Activated CD8-positive, alpha-beta T cell treated with anti-CD3 and anti-CD28 coated beads for 36 hours (primary cell): ENCODE measurements at regions not wholly inside any gene's neighbourhood (a gene's known extent, or its start where the extent isn't known, plus 50 kb on each side); places are given as distances from the start of the nearest gene placed in this dataset.

Experiments
- ATAC-seq: fragments of 200-7000 bp; cut with Tn5 transposase; one replicate; pipeline ENCODE4 v1.10.0; 2021; ENCODE audit warnings: mild to moderate bottlenecking, moderate library complexity
- CTCF ChIA-PET: fragments of 350-600 bp; sonication (Branson Sonifier 250); formaldehyde crosslinking; loops from one replicate; lab custom pipeline; 2021; ENCODE audit warnings: antibody characterized with exemption; lab: Charles Lee
- POLR2A ChIA-PET: fragments of 350-600 bp; sonication (Branson Sonifier 250); formaldehyde crosslinking; loops from one replicate; lab custom pipeline; 2021; ENCODE audit warnings: antibody characterized with exemption; lab: Charles Lee
- DNase-seq: peaks from one replicate; pipeline ENCODE4 v3.0.0-alpha.2; 2020
- H3K27ac Mint-ChIP-seq: one replicate; pipeline ENCODE4 v1.8.0; 2021; ENCODE audit warnings: mild to moderate bottlenecking, mixed read lengths
- H3K27me3 Mint-ChIP-seq: one replicate; pipeline ENCODE4 v1.8.0; 2021; ENCODE audit warnings: mixed read lengths
- H3K36me3 Mint-ChIP-seq: one replicate; pipeline ENCODE4 v1.8.0; 2021; ENCODE audit warnings: low read depth, mixed read lengths
- H3K4me1 Mint-ChIP-seq: one replicate; pipeline ENCODE4 v1.8.0; 2021; ENCODE audit warnings: low read depth, mixed read lengths
- H3K4me3 Mint-ChIP-seq: one replicate; pipeline ENCODE4 v1.8.0; 2021; ENCODE audit warnings: mild to moderate bottlenecking, moderate library complexity, mixed read lengths
- H3K9me3 Mint-ChIP-seq: one replicate; pipeline ENCODE4 v1.8.0; 2021; ENCODE audit warnings: mixed read lengths
- intact Hi-C: fragments of 100-400 bp; cut with micrococcal nuclease; formaldehyde crosslinking; loops from one replicate; pipeline ENCODE4 v1.10.0; 2022
- TF ChIP-seq, protein P1 (sequence below): fragments of 200-600 bp; IDR thresholded peaks from one replicate; pipeline ENCODE4 v1.8.0; 2022; ENCODE audit warnings: antibody characterized with exemption, mild to moderate bottlenecking

DNA sequence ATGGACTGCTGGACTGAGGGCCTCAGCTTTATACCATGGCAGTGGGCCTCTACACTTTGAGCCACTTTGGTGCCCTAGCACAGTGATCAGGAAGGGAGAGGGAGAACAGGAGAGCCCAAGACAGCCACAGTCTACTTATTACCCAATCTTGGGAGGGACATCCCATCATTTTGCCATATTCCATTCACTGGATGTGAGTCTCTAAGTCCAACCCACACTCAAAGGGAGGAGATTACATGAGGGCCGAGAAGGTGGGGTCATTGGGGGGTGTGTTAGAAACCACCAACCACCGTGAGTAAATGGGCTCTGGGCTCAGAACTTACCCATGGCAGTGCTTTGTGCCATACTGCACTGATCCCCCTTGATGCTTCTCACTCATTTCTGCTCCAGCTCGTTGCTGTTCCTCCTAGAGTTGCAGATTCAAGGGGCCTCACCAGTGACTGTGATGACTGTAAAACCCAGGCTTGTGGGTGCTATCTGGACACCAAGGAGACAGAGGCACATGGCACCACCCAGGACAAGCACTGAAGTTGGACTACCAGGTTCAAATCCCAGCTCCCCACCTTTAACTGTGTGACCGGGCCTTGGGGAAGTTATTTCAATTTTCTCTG lies 97.6 kb upstream of the RAB6C start:
- Mint-ChIP-seq H3K27me3 (no peaks in the 10 kb centered on the region), H3K4me3 (no peak overlapping the region), H3K4me1 (peaks cover 1% of the 10 kb centered on the region), H3K27ac (no peak overlapping the region), H3K9me3 (no peaks in the 10 kb centered on the region), H3K36me3 (no peaks in the 10 kb centered on the region)
- intact Hi-C loops, result no loop called here
- ATAC-seq, result no peak
- TF ChIP-seq, protein P1, sequence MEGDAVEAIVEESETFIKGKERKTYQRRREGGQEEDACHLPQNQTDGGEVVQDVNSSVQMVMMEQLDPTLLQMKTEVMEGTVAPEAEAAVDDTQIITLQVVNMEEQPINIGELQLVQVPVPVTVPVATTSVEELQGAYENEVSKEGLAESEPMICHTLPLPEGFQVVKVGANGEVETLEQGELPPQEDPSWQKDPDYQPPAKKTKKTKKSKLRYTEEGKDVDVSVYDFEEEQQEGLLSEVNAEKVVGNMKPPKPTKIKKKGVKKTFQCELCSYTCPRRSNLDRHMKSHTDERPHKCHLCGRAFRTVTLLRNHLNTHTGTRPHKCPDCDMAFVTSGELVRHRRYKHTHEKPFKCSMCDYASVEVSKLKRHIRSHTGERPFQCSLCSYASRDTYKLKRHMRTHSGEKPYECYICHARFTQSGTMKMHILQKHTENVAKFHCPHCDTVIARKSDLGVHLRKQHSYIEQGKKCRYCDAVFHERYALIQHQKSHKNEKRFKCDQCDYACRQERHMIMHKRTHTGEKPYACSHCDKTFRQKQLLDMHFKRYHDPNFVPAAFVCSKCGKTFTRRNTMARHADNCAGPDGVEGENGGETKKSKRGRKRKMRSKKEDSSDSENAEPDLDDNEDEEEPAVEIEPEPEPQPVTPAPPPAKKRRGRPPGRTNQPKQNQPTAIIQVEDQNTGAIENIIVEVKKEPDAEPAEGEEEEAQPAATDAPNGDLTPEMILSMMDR, result no peak
- CTCF ChIA-PET, result no interaction called here
- no peak for DNase-seq
- POLR2A ChIA-PET, result no interaction called here

DNA sequence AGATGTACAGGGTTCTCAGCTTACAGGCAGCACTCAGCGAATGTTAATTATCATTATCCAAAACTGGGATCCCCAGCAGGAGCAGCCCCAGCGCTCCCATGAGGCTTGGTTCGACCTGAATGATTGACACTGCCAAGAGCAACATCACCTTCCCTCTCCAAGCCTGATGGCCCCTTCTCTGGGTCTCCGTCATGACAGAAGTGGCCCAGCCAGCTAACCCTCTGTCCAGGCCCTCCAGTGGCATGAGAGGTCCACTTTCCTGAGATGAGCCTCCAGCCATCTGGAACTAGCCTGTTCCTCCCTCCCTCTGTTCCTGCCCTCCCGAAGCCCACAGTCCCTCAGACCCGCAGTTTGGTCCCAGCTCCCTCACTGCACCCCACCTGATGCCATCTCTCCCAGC lies 97.0 kb upstream of the RAB6C start:
- intact Hi-C loops, result no loop called here
- Mint-ChIP-seq H3K4me1 (no peaks in the 10 kb centered on the region), H3K36me3 (no peaks in the 10 kb centered on the region), H3K27ac (no peak overlapping the region), H3K27me3 (peaks cover under 1% of the 10 kb centered on the region), H3K4me3 (no peak overlapping the region), H3K9me3 (no peaks in the 10 kb centered on the region)
- DNase-seq, result no peak
- CTCF ChIA-PET, result no interaction called here
- POLR2A ChIA-PET, result no interaction called here
- TF ChIP-seq, protein P1, result no peak
- ATAC-seq, result no peak

DNA sequence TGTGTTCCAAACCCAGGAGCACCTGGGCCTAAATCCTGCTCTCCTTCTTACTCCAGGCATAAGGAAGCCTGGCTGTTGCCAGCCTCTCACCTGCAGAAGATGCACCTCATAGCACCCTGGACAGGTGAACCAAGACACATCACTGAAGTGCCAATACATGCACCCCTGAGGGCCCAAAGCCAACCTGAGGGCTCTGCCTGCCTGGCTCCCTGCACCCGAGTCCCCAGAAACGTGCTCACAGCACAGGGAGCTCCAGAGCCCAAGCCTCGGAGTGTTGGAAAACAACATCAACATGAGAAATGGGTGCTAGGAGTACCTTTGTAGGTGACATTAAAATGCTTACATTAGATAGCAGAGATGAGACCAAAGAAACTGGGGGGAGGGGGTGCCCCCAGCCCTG lies 96.3 kb upstream of the RAB6C start:
- ChIA-PET CTCF (no interaction called here), POLR2A (no interaction called here)
- H3K4me3 Mint-ChIP-seq, result no peak overlapping the region
- no peak for ATAC-seq
- H3K36me3 Mint-ChIP-seq, result no peaks in the 10 kb centered on the region
- TF ChIP-seq, protein P1, result no peak
- H3K27ac Mint-ChIP-seq, result no peak overlapping the region
- H3K27me3 Mint-ChIP-seq, result peaks cover 3% of the 10 kb centered on the region
- intact Hi-C loops, result no loop called here
- DNase-seq, result no peak
- no peaks in the 10 kb centered on the region for H3K9me3 Mint-ChIP-seq
- H3K4me1 Mint-ChIP-seq, result no peaks in the 10 kb centered on the region

DNA sequence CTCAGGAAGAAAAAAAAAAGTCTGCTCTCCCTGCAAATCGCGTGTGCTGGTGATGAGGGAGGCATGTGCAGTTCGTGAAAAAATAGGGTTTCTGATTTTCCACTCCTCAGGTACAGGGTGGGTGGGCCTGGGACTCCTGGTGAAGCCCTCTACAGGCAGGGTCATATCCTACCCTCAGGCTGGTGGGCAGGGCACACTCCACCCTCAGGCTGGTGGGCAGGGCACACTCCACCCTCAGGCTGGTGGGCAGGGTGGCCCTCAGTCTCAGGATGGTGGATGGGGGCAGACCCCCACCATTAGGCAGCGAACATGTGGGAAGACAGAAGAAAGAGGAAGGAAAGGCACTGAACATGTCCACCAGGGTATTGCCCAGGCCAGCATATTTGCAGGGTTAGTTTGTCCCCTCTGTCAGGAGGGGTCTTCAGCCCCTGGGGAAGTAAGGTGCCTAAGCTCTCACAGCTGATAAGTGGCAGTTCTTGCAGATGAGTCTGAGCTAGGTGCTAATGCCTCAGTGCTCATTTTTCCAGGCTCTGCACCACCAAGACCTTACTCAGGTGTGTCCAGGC lies 95.2 kb upstream of the RAB6C start:
- POLR2A ChIA-PET, result no interaction called here
- Mint-ChIP-seq H3K36me3 (no peaks in the 10 kb centered on the region), H3K4me3 (no peak overlapping the region), H3K9me3 (no peaks in the 10 kb centered on the region), H3K4me1 (no peaks in the 10 kb centered on the region), H3K27me3 (peaks cover 3% of the 10 kb centered on the region), H3K27ac (no peak overlapping the region)
- no peak for ATAC-seq
- CTCF ChIA-PET, result no interaction called here
- TF ChIP-seq, protein P1, result no peak
- intact Hi-C loops, result no loop called here
- DNase-seq, result no peak

DNA sequence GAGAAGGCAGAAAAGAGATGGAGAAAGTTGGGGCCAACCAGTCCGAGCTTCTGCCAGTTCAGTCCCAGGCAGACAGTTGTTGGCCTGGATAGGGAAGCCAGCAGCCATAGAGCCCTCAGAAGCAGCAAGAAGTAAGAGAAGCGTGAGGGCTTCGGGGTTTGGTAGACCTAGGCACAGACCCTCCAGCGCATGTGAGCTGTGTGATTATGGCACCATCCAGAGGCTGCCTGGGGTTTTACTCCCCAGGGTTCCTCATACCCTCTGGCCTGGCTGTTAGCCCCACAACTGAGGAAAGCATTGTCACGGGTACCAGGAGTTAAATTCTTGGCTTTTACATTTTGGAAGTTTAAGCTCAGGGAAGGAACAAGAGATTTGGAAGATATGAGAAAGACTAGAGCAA lies 93.7 kb upstream of the RAB6C start:
- intact Hi-C loops, result no loop called here
- peaks cover 4% of the 10 kb centered on the region for H3K27me3 Mint-ChIP-seq
- CTCF ChIA-PET, result no interaction called here
- ATAC-seq (peak; percentile 66), DNase-seq (peak; percentile 14)
- H3K4me3 Mint-ChIP-seq, result no peak overlapping the region
- no peaks in the 10 kb centered on the region for H3K36me3 Mint-ChIP-seq
- POLR2A ChIA-PET, result no interaction called here
- TF ChIP-seq, protein P1, result no peak
- H3K9me3 Mint-ChIP-seq, result no peaks in the 10 kb centered on the region
- no peaks in the 10 kb centered on the region for H3K4me1 Mint-ChIP-seq
- H3K27ac Mint-ChIP-seq, result no peak overlapping the region
